KMS-11 (cell line): ENCODE measurements at regions not wholly inside any gene's neighbourhood (a gene's known extent, or its start where the extent isn't known, plus 50 kb on each side); places are given as distances from the start of the nearest gene placed in this dataset.

Experiments
- H2AFZ ChIP-seq: fragments of 200-600 bp; sonication (generic); 2 replicates; pipeline ENCODE4 v1.6.1; 2016; ENCODE audit warnings: antibody characterized with exemption, mixed run types, low read depth
- H3K27ac ChIP-seq: fragments of 200-600 bp; sonication (generic); 2 replicates; pipeline ENCODE4 v1.6.1; 2016; ENCODE audit warnings: mild to moderate bottlenecking, mixed run types
- H3K27me3 ChIP-seq: fragments of 200-600 bp; sonication (generic); 2 replicates; pipeline ENCODE4 v1.6.1; 2017; ENCODE audit warnings: mild to moderate bottlenecking, low read depth, mixed run types, moderate library complexity; ENCODE audit not compliant: insufficient read depth
- H3K36me3 ChIP-seq: fragments of 200-600 bp; sonication (generic); 2 replicates; pipeline ENCODE4 v1.6.1; 2017; ENCODE audit warnings: mild to moderate bottlenecking, mixed run types; ENCODE audit not compliant: insufficient read depth
- H3K4me1 ChIP-seq: fragments of 200-600 bp; sonication (generic); 2 replicates; pipeline ENCODE4 v1.6.1; 2016; ENCODE audit warnings: mild to moderate bottlenecking, low read depth, mixed run types; ENCODE audit not compliant: poor library complexity, severe bottlenecking
- H3K4me2 ChIP-seq: fragments of 200-600 bp; sonication (generic); 2 replicates; pipeline ENCODE4 v1.7.0; 2016; ENCODE audit warnings: mild to moderate bottlenecking, mixed run types
- H3K4me3 ChIP-seq: fragments of 200-600 bp; sonication (generic); IDR thresholded peaks from 2 replicates; pipeline ENCODE4 v1.6.1; 2017; ENCODE audit warnings: low read depth, low read length, mixed read lengths; ENCODE audit not compliant: insufficient read depth
- H3K79me2 ChIP-seq: fragments of 200-600 bp; sonication (generic); 2 replicates; pipeline ENCODE4 v1.6.1; 2016; ENCODE audit warnings: low read depth, mixed run types; ENCODE audit not compliant: insufficient read depth
- H3K9ac ChIP-seq: fragments of 200-600 bp; sonication (generic); 2 replicates; pipeline ENCODE4 v1.6.1; 2016; ENCODE audit warnings: mild to moderate bottlenecking, mixed run types
- H4K20me1 ChIP-seq: fragments of 200-600 bp; sonication (generic); 2 replicates; pipeline ENCODE4 v1.6.1; 2016; ENCODE audit warnings: mild to moderate bottlenecking, mixed run types; ENCODE audit not compliant: insufficient read depth
- CTCF ChIP-seq: fragments of 200-600 bp; sonication (generic); conservative IDR thresholded peaks from 2 replicates; pipeline ENCODE4 v1.6.1; 2017; ENCODE audit warnings: low read depth, mild to moderate bottlenecking, antibody characterized with exemption, low read length, moderate library complexity, mixed read lengths

GRCh38 chr19:30754162-30754561 lies 382.0 kb downstream of the ZNF536 start:
- Histone ChIP-seq H3K79me2 (no peaks in the 10 kb centered on the region), H3K4me2 (no peak overlapping the region), H3K4me3 (no peak overlapping the region), H4K20me1 (no peaks in the 10 kb centered on the region), H3K9ac (no peak overlapping the region), H3K27ac (no peak overlapping the region), H3K36me3 (no peaks in the 10 kb centered on the region), H3K27me3 (no peaks in the 10 kb centered on the region), H2AFZ (no peak overlapping the region), H3K4me1 (no peaks in the 10 kb centered on the region)
- no peak for TF ChIP-seq CTCF

GRCh38 chr19:30752876-30753275 lies 380.7 kb downstream of the ZNF536 start:
- no peaks in the 10 kb centered on the region for H3K36me3 ChIP-seq
- no peak for TF ChIP-seq CTCF
- H4K20me1 ChIP-seq = no peaks in the 10 kb centered on the region
- no peak overlapping the region for H3K4me2 ChIP-seq
- H3K4me1 ChIP-seq = no peaks in the 10 kb centered on the region
- no peaks in the 10 kb centered on the region for H3K79me2 ChIP-seq
- no peak overlapping the region for H3K4me3 ChIP-seq
- H3K27ac ChIP-seq = no peak overlapping the region
- H2AFZ ChIP-seq = no peak overlapping the region
- H3K9ac ChIP-seq = no peak overlapping the region
- H3K27me3 ChIP-seq = no peaks in the 10 kb centered on the region

- Histone ChIP-seq H3K4me1 (no peaks in the 10 kb centered on the region), H3K27ac (no peak overlapping the region), H3K4me2 (no peak overlapping the region), H4K20me1 (no peaks in the 10 kb centered on the region), H3K27me3 (no peaks in the 10 kb centered on the region), H3K4me3 (no peak overlapping the region), H3K79me2 (no peaks in the 10 kb centered on the region), H3K9ac (no peak overlapping the region), H2AFZ (no peak overlapping the region), H3K36me3 (no peaks in the 10 kb centered on the region)
- TF ChIP-seq CTCF = no peak
These were observed 380.0 kb downstream of the ZNF536 start for GRCh38 chr19:30752201-30752600.

- Histone ChIP-seq H2AFZ (no peak overlapping the region), H4K20me1 (no peaks in the 10 kb centered on the region), H3K4me1 (no peaks in the 10 kb centered on the region), H3K4me3 (no peak overlapping the region), H3K79me2 (no peaks in the 10 kb centered on the region), H3K27me3 (no peaks in the 10 kb centered on the region), H3K36me3 (no peaks in the 10 kb centered on the region), H3K4me2 (no peak overlapping the region), H3K9ac (no peak overlapping the region), H3K27ac (no peak overlapping the region)
- TF ChIP-seq CTCF = no peak
These were observed 373.3 kb downstream of the ZNF536 start for GRCh38 chr19:30745476-30745985.
